ENCODE measurements at regions not wholly inside any gene's neighbourhood (a gene's known extent, or its start where the extent isn't known, plus 50 kb on each side); places are given as distances from the start of the nearest gene placed in this dataset.
"Not testable (repeated sequence)": the region's sequence is repeated elsewhere in the genome, so short reads cannot be mapped to it uniquely, and the experiment has no call there.

DNA sequence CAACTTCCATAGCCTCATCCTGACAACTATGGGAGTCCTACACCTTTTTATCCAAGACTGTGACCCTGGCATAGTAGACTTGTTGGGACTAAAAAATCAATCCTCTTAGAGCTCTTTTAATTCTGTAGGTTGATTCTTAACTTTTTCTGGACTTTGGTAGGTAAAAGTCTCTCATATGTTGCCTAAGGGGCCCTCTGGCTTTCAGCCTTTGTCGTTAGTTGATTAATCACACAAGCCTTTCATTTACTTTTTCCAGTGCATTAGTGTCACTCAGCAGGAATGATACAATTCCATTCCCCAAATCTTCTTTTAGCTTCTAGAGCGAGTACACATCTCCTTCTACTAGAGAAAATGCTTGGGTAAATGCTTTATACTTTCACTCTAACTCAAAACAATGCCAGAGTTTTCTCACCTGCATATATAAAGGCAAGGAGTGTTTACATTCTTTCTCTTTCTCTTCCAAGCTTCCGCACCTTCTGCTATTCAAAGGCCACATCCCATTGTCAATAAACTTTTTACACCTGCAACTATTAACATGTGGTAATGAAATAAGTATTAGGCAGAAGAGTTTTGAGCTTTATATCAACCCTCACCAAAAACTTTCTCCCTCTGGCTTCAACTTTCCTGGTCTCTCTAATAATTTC is 516.6 kb downstream of the FAM181B start:
- DNase-seq (ENCODE audit: low read depth) = no peak

DNA sequence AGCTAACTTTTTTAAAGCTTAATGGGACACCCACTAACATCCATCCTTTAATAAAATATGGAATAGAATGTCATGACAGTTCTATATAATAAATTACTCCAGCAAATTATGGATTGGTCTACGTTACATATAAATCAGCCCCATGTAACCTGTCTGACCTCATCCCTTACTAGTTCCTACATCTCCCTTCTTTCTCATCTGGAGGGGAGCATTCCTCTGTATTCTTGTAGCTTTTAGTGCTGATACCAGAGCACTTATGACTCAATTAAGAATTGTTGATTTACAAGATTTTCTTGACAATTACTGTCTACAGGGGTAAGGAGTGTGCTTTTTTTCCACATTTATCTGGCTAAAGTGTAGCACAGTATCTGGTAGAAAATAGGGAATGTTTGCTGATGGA is 523.7 kb downstream of the FAM181B start:
- DNase-seq (ENCODE audit: low read depth) = no peak

DNA sequence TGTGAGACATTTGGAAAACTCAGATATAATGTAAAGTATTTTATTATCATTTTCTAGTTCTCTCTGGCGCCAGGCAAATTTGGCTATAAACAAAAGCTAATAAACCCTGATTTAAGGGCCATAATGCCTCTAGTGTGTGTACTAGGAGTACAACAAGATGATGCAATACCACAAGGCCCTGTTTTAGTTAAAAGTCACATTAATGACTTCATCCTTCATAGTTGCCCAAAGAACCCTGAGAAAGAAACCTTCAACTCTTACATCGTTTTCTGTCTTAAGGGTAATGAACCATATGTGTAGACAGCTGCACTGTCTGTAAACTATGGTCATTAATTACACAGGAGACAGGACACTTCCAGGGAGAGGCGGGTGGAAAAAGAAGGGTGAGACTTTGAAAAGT is 538.4 kb downstream of the FAM181B start:
- no peak for DNase-seq (ENCODE audit: low read depth)

DNA sequence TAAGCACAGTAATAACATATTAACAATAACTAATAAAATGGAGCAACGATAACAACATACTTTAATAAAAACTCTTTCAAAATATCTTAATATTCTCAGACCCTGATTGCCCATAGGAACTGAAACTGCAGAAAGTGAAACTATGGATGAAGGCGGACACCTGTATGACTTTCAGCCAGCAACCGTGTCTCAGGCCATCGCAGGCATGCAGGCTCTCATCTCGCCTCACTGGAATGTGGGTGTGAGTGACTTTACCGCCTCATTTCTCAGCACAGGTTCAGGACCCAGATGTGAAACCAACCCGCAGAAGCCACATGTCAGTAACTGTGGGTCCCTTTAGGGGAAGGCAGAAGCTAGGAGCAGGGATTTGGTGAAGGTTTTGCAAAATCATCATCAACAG is 539.1 kb downstream of the FAM181B start:
- DNase-seq (ENCODE audit: low read depth) = no peak

DNA sequence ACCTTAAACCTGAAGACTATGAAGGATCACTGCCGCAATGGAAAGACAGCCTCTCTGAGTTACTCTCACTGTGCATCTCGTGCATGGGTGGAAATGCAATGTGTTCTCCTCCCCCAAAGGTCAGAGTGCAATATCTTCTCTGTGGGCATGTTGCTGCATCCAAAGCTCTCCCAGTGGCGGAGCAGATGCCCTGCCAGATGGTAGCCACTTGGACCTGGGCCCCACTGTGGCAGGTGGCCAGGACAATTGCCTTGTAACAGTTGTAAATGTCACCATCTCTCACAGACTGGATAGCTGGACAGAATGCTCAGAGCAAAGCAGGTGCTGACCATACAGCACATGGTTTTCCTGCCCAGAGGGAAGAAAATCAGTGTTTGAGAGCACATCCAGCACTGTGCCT is 542.0 kb downstream of the FAM181B start:
- DNase-seq (ENCODE audit: low read depth) = no peak

DNA sequence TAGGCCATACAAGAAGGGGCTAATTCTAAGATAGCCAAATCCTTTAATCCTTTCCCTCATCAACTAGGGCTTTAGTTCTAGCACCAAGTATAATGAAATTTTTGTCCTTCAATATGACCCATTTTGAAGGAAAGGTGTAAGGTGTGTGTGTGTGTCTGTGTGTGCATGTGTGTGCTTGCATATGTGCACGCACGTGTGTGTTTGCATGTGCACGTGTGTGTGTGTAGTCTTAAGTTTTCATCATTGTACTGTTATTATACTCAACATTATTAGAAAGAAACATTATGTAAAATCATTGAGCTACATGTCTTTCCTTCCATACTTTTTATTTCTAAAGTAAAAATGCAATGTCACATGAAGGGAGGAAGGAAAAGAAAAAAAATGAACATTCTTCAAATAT is 547.7 kb downstream of the FAM181B start:
- no peak for DNase-seq (ENCODE audit: low read depth)

DNA sequence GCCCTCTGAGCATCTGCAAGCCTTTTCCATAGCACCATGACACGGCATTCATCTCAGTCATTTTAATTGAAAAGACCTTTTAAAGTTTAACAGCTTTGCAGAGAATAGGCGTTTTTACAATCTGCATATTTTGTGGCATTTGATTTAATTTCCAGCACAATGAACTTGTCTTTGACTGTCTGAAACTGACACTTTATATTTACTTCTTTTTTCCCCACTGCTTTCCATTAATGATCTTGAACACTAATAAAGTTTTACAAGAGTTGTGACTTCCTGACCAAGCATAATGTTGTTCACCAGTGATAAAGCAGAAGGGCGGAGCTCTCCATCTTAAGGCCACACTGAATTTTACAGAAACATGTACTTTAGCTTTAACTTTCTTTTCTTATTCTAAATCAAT is 548.7 kb downstream of the FAM181B start:
- DNase-seq (ENCODE audit: low read depth) = no peak

DNA sequence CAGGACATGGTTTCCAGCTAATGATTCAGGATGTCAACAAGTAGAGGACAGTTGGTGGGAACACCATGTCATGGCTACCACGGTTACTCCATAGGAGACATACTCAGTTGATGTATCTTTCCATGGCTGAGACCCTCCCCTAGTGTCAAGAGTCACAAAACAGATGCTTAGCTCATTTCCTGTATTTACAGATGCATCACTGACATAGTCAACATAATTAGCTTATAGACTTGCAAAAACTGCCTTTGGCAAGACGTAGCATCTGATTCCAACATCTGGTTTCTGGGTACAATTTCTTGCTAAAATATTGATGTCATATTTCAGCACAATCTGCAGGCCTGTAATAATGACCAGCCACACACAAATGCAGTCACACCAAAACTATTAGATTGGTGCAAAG is 550.3 kb downstream of the FAM181B start:
- no peak for DNase-seq (ENCODE audit: low read depth)

DNA sequence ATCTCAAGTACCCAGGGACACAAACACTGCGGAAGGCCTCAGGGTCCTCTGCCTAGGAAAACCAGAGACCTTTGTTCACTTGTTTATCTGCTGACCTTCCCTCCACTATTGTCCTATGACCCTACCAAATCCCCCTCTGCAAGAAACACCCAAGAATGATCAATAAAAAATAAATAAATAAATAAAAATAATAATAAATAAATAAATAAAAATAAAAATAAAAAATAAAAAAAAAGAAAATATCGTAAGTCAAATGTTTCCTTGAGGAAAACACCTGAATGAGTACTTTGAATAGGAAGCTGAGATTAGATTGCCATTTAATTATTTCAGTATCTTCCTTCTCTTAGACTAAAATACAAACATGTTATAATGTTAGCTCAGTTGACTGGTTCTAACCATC is 551.0 kb downstream of the FAM181B start:
- DNase-seq (ENCODE audit: low read depth) = not testable (repeated sequence)

DNA sequence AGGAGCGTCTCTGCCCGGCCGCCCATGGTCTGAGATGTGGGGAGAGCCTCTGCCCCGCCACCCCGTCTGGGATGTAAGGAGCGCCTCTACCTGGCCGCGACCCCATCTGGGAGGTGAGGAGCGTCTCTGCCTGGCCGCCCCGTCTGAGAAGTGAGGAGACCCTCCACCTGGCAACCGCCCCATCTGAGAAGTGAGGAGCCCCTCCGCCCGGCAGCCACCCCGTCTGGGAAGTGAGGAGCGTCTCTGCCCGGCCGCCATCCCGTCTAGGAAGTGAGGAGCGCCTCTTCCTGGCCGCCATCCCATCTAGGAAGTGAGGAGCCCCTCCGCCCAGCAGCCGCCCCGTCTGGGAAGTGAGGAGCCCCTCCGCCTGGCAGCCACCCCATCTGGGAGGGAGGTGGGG is 551.9 kb downstream of the FAM181B start:
- DNase-seq (ENCODE audit: low read depth) = not testable (repeated sequence)

DNA sequence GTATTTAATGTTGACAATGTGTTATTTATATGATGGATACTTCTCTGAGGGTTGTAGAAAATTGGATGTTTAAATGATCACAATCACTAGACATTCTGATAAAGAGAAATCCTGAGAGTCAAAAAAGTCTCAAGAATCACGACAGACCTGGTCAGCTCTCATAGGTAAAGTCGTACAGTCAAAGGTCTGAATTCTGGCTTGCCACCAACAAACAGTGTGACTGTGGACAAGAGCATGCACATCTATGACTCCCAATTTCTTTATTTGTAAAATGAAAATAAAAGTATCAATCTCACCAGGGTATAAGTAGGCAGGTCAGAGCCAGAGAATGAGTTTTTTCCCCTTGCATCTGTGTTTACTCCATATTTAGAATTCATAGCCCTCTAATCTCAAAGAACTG is 556.7 kb downstream of the FAM181B start:
- DNase-seq (ENCODE audit: low read depth) = no peak

DNA sequence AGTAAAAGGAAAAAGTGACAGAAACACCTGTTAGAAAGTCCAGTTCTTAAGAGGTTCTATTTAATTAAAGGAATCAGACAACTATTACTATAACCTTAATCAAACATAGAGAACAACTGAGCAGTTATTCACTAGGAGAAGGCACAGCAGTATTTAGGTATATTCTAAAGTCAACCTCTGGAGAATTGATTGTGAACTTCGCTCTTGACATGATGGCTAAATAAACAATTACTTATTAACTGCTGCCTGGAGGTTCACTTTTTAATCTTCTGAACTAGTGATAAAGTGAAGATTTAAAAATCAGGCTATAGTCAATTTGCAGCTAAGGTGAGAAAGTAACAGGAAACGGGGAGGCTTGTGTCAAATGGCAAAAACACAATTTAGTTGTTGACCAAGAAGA is 557.3 kb downstream of the FAM181B start:
- no peak for DNase-seq (ENCODE audit: low read depth)

DNA sequence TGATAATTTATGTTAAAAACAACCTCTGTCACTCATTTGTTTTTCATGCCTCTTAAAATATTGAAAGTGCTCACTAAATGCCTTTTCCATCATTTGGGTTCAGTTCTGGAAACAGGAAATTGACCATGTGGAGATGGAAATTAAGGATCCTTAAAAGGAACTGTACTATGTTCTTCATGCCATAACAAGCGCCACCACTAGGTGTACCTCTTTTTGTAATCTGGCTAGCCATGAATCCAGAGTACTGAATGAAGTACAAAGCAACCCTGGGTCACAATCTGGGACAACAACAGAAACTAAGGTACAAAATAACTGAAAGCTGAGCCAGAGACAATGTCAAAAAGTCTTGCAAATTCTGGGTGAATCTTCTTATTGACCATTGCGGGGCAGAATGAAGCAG is 559.1 kb downstream of the FAM181B start:
- no peak for DNase-seq (ENCODE audit: low read depth)

DNA sequence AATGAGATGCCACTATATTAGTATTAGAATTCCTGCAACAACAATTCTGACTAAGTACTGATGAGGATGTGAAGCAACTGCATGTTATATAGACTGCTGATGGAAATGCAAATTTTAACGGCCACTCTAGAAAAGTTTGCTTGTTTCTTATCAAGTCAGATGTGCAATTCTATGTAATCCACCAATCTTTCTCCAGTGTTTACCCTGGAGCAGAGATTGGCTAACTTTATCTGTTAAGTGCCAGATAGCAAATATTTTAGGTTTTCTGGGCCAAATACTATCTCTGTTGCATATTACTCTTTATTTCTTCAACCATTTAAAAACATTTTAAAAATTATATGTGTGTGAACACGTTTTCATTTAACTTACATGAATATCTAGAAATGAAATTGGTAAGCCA is 586.9 kb downstream of the FAM181B start:
- no peak for DNase-seq (ENCODE audit: low read depth)

DNA sequence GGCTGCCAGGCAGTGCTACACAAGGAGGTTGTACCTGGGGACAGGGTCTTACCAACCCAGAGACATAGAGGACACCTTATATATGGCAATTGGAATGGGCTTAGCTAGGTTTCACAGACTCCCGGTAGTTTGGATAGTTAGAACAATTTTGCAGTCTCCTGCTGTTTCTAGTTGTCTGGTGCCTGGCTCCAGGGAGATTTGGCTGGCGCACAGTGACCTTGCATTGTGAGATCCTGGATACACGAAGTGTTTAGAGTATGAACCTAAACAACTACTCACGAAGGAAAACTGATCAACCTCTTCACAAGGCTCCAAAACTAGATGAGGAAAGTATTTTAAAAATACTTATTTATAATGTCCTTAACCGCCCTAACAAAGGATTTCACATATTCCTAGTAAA is 614.7 kb downstream of the FAM181B start:
- no peak for DNase-seq (ENCODE audit: low read depth)

DNA sequence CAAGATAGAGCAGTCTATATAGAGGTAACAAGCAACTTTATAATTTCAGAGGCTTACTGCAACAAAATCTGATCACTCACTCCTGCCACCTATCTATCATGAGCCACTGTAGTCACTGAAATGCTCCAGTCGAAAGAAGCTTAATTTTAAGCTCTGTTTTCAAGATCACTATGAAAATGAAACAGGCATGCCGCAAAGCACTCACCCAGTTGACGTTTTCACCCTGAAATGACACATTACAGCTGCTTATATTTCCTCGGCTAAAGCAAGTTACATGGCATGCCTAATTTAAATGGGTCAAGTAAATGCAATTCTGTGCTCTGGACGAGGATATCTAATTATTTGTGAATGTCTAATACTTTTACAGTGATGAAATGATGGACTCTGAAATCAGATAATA is 616.3 kb downstream of the FAM181B start:
- DNase-seq (ENCODE audit: low read depth) = no peak

DNA sequence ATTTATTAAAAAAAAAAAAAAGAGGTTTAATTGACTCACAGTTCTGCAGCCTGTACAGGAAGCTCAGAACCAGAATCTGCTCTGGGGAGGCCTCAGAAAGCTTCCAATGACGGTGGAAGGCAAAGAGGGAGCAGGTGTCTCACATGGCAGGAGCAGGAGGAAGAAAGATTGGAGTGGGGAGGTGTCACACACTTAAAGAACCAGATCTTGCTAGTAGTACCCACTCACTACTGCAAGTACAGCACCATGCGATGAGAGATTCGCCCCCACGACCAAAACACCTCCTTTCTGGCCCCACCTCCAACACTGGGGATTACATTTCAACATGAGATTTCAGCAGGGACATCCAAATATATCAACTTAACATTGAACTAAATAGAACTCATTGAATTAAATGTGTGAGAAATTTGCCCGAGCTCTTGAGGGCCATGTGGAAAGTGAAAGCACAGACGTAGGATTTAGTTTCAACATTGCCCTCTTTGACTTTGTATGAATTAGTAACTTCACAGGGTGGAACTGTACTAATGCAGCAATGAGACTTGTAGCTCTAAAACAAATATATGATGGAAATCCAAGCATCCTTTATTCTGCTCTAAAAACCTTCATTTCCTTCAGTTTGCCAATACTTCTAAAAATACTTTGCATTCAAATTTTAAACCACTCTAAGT is 628.2 kb downstream of the FAM181B start:
- DNase-seq (ENCODE audit: low read depth) = no peak

DNA sequence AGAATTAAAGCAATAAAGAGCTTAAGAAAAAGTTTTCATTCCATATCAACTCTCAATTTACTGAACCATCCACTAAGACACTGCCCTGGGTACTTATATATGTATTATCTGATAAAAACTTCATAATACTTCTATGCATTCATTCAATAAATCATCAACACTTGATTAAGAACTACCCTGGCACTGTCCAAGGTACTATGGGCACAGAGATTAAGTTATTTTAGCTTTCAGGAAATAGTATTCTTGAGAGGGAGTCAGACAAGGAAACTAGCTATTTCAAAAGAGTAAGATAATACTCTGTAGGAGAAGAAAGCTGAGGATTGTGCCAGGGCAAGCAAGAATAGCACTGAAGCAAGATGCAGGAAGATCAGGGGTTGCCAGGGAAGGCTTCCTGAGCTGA is 640.8 kb downstream of the FAM181B start:
- no peak for DNase-seq (ENCODE audit: low read depth)

DNA sequence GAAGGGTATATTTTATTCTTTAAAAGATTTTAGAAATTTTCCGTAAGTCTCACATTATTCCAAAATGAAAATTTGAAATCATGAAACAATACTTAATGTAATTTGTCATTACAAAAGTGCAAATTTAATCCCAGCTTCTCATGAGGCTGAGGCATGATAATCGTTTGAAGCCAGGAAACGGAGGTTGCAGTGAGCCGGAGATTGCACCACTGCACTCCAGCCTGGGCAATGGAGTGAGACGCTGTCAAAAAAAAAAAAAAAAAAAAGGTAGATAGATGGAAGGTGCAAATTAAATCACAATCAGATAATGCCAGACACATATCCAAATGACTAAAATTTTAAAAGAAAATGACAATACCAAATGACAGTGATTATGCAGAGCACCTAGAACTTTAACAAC is 644.2 kb downstream of the FAM181B start:
- no peak for DNase-seq (ENCODE audit: low read depth)

DNA sequence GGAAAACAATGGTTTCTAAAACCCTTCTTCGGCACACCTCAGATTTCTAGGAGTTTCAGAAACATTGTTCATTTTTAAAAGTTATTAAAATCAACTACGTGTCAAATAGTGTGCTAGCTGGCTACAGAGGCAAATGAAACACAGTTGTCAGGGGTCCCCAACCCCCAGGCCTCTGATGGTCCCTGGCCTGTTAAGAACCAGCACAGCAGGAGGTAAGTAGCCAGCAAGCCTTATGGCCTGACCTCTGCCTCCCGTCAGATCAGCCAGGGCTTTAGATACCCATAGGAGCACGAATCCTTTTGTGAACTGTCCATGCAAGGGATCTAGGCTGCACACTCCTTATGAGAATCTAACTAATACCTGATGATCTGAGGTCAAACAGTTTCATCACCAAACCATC is 648.2 kb downstream of the FAM181B start:
- DNase-seq (ENCODE audit: low read depth) = no peak

DNA sequence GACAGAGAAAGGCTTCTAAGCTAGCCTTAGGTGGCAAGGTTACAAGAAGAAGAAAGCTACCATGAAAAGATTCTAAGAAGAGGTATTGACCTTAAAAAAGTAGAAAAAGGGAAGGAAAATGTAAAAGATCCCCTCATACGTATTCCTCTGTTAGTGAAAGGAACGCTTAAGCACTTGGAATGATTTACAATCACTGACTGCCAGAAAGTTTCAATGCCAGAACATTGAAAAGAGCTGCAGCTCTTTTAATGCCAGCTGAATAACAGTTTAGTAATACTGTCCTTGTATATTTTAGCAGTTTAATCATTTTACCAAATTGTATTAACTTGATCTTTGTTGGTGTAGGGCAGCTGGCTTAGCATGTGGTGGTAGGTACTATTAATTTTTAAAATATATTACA is 650.7 kb downstream of the FAM181B start:
- DNase-seq (ENCODE audit: low read depth) = no peak

DNA sequence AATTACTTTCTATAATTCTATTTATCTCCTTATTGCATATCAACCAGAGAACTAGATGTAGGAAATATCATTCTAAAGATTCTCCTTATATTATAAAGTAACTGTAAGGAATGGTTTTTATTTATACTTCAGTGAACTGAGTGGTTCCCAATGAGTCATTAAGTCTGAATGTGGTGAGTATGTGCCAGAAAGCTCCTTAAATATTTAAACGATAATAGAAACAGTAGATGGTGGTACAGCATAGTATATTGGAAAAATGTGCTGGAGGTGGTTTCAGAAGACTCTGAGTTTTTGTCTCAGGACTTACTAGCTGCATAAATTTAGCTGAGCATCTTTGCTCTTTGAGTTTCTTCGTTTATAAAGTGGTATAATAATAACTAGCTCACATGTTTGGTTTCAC is 653.5 kb downstream of the FAM181B start:
- DNase-seq (ENCODE audit: low read depth) = no peak

DNA sequence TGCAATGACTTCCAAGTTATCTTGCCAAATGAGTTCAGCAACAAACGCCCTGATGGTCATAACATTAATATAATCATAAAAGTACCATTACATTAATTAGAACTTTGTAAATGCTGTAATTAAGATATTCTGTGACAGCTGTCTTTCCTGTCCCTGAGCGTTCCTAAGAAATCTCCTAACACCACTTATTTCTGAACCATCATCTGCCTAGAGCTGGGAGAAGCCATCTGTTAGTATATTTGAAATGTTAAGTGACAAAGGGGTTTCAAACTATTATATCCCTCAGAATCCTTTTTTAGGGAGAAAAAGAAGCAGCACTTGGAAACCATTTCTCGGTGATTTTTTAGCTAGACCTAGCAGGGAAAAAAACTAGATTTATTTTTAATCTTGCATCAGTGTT is 657.5 kb downstream of the FAM181B start:
- no peak for DNase-seq (ENCODE audit: low read depth)

DNA sequence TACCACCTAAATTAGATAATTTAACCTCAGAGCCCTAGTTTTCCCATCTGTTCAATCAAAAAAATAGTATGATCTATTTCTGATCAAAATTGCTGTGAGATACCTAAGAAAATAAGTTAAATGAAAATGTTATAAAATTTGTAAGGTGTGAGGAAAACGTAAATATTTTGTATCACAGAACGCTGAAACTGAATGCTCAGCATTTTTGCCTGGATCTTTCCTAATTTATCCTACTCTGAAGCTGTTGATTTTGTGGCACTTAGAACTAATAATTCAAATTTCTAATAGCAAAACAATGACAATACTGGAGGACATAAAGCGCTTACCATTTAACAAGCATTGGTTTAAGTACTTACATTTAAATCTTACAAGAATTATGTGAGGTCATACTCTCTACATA is 674.2 kb downstream of the FAM181B start:
- DNase-seq (ENCODE audit: low read depth) = no peak
